Gastroesophageal sphincter (tissue), 3 donors: ENCODE measurements at regions not wholly inside any gene's neighbourhood (a gene's known extent, or its start where the extent isn't known, plus 50 kb on each side); places are given as distances from the start of the nearest gene placed in this dataset.

ENCODE experiments used
- POLR2A ChIP-seq, 2 donors: fragments of 450-650 bp; IDR thresholded peaks; one replicate each; pipeline ENCODE4 v1.6.1; 2017; ENCODE audit warnings: antibody characterized with exemption in 2 of 2, mild to moderate bottlenecking in 2 of 2, moderate library complexity in 1 of 2
- POLR2AphosphoS5 ChIP-seq: sonication (generic); formaldehyde crosslinking; IDR thresholded peaks from one replicate; pipeline ENCODE4 v1.6.1; 2017; ENCODE audit warnings: antibody characterized with exemption
- TF ChIP-seq, protein P1 (sequence below), 4 experiments: fragments of 200-600 bp in 2 of 4; fragments of 450-650 bp in 2 of 4; sonication (generic) in 1 of 4; IDR thresholded peaks; one replicate each; pipeline ENCODE4 v1.5.1; 2017 to 2019; ENCODE audit warnings: antibody characterized with exemption in 4 of 4, mild to moderate bottlenecking in 2 of 4, moderate library complexity in 2 of 4

DNA sequence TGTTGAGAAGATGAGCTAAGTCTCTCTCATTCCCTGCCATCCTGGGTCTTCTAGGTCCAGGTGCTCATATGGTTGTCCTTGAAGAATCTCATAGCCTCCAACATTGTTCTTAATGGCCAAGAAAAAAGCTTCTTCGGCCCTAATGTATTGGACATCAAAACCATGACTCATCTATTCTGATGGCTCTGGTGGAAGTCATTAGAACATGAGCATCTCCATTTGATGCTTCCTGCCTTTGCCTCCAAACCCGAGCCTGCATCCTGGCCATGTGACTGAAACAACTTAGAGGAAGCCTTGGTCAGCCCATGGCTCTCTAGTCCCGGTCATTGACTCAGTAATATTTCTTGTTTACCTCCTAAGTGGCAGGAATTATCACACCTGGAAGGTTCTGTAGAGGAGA, 264.1 kb upstream of the FZD8 start:
- TF ChIP-seq, protein P1, sequence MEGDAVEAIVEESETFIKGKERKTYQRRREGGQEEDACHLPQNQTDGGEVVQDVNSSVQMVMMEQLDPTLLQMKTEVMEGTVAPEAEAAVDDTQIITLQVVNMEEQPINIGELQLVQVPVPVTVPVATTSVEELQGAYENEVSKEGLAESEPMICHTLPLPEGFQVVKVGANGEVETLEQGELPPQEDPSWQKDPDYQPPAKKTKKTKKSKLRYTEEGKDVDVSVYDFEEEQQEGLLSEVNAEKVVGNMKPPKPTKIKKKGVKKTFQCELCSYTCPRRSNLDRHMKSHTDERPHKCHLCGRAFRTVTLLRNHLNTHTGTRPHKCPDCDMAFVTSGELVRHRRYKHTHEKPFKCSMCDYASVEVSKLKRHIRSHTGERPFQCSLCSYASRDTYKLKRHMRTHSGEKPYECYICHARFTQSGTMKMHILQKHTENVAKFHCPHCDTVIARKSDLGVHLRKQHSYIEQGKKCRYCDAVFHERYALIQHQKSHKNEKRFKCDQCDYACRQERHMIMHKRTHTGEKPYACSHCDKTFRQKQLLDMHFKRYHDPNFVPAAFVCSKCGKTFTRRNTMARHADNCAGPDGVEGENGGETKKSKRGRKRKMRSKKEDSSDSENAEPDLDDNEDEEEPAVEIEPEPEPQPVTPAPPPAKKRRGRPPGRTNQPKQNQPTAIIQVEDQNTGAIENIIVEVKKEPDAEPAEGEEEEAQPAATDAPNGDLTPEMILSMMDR (IDR thresholded peaks at IDR 0.05), result no peak
- TF ChIP-seq POLR2AphosphoS5 (no peak), POLR2A (IDR thresholded peaks at IDR 0.05) (no peak)
